GM12874 (cell line): ENCODE measurements at regions not wholly inside any gene's neighbourhood (a gene's known extent, or its start where the extent isn't known, plus 50 kb on each side); places are given as distances from the start of the nearest gene placed in this dataset.

ENCODE experiments used
- TF ChIP-seq, protein P1 (sequence below): IDR thresholded peaks from 2 replicates; pipeline ENCODE4 v1.5.1; 2011; ENCODE audit warnings: low read depth, mild to moderate bottlenecking, control low read depth, low read length, moderate library complexity; ENCODE audit not compliant: insufficient read depth

DNA sequence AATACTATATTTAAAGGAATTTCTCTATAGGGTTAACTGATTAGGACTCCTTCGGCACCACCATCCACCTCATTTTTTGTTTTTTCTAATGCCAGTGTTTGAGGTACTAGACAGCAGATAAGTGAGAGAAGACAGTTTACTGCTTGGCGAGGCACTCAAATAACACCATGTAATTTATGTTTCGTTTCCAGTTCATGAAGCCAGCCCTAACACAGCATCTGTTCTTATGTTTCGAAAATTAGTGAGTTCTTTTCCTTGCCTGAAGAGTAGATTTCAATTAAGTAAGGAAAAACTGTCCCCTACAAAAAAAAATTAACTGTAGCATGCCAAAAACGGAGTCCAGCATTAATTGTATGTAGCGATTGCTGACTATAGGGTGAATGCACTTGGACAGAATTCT, 409.1 kb downstream of the TBC1D4 start:
- TF ChIP-seq, protein P1, sequence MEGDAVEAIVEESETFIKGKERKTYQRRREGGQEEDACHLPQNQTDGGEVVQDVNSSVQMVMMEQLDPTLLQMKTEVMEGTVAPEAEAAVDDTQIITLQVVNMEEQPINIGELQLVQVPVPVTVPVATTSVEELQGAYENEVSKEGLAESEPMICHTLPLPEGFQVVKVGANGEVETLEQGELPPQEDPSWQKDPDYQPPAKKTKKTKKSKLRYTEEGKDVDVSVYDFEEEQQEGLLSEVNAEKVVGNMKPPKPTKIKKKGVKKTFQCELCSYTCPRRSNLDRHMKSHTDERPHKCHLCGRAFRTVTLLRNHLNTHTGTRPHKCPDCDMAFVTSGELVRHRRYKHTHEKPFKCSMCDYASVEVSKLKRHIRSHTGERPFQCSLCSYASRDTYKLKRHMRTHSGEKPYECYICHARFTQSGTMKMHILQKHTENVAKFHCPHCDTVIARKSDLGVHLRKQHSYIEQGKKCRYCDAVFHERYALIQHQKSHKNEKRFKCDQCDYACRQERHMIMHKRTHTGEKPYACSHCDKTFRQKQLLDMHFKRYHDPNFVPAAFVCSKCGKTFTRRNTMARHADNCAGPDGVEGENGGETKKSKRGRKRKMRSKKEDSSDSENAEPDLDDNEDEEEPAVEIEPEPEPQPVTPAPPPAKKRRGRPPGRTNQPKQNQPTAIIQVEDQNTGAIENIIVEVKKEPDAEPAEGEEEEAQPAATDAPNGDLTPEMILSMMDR = no peak

DNA sequence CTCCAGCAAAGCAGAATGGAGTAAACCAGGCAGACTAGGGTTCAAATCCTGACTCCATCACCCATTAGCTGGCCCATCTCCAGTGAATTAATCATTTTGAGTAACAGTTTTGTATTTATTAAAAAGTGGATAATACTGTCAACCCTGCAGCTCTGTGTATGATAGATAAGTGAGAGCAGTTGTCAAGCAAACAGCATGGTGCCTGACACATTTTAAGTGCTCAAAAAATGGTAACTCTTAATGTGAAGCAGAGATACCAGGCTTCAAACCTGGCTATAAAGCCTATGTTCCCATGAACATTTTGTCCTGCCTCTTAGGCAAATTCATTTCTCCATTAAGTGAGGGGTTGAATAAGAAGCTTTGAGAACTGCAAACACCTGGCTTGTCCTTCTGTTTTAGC, 409.6 kb downstream of the TBC1D4 start:
- TF ChIP-seq, protein P1 = no peak

DNA sequence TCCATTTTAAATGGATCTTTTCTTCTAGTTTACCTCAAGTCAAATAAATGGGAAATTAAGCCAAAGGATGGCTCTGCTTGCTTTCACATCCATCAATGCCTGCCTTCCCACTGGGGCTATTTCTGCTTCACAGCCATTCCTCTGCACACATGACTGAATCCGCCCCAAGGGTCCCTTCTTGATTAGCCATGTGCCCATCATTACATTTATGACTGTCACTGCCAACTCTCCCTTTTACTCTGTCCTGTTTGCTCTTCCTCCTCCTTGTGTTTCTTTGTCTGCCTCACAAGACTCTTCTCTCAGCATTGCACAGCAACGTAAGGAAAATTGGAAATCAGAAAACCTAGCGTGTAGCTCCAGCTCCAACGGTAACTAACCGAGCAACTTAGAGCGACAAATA, 410.2 kb downstream of the TBC1D4 start:
- TF ChIP-seq, protein P1 = no peak

DNA sequence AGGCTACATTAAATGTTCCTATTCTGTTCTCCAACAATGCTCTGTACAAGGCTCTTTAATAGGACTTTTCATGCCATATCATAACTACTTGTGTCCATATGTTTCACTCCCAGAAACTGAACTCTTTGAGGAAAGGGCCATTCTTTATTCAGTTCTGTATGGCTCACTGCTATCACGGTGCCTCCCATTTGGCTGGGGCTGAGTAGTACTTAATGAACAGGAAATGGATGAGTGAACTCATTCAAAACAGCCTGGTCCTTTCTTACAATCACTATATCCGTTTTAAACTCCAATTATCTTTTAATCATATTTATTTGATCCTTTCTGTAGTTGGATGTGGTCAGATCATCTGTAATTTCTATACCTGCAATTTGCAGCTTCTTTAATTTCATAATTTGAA, 410.6 kb downstream of the TBC1D4 start:
- TF ChIP-seq, protein P1 = no peak

DNA sequence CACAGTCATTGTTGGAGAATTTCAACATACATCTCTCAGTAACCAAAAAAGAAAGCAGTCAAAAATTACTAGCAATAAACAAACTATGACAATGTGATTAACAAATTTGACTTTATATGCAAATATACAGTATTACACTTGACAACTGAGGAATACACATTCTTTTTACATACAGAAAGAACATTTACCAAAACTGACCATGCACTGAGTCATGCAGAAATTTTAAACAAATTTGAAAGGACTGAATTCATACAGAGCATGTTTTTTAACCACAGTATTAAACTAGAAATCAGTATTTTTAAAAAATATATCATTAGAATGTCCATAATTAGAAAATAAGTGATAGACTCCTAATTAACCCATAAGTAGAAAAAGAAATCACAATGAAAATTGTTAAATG, 420.1 kb downstream of the TBC1D4 start:
- TF ChIP-seq, protein P1 = no peak

DNA sequence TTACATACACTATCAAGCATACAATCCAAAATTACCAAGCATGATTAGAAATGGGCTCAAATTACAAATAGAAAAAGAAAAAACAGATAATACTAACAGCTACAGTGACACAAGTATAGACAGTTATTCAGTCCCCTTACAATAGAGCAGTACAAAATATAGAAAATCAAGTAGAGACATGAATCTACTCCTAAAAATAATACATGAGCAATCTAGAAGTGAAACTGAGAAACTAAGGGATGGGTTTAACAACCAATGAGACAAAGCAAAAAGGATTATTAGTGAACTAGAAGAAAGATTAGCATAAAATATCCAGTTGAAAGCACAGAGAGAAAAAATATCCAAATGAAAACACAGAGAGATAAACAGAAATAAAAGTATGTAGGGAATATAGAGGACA, 426.7 kb downstream of the TBC1D4 start:
- TF ChIP-seq, protein P1 = no peak

DNA sequence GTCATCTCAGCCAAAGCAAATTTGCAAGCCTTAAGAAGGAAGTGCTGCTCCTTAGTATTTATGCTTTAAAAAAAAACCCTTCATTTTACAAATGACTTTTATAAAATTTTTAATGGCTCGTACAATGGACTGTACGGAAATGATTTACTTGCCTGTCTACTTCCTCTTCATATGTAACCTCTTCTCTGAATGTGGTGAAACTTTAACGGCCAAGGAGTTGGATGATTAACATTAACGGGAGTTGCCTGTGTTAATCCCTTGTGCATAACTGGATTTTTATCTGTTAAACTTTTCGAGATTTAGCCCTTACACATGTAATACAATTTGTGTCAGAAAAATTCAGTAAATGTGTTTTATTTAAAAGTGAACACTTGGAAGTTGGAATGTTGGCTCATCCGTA, 429.4 kb downstream of the TBC1D4 start:
- TF ChIP-seq, protein P1 = no peak
